ENCODE measurements at regions not wholly inside any gene's neighbourhood (a gene's known extent, or its start where the extent isn't known, plus 50 kb on each side); places are given as distances from the start of the nearest gene placed in this dataset.

DNA sequence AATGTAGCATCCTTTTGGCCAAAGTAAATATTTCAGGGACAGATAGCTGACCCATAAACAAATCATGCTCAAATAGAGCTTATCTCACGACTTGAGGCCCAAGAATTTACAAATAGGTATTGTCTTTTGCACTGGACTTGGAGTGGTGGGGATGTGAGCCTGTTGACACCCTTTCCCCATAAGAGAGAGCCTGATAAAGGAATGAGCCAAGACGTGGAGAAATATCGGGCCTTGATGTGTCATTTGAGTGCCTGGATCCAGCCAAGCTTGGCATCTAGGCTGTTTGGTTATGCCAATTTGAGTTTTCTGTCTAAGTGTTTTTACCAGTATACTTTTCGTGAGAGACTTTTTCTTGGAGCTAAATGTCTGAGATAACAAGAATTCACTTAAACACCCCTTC lies 112.9 kb upstream of the RGMA start:
- Histone ChIP-seq H3K36me3 (no peaks in the 10 kb centered on the region), H3K27me3 (peaks cover 0 to 18% (median 0%) of the 10 kb centered on the region in 4 donors), H3K4me3 (no peak overlapping the region), H3K27ac (no peak overlapping the region), H3K4me1 (no peaks in the 10 kb centered on the region), H3K9me3 (peaks cover 0 to 14% (median 0%) of the 10 kb centered on the region in 3 donors)
- WGBS, 2 donors = 67 to 70% methylated on average over 3 to 4 of the region's 4 CpGs
- TF ChIP-seq, protein P1, sequence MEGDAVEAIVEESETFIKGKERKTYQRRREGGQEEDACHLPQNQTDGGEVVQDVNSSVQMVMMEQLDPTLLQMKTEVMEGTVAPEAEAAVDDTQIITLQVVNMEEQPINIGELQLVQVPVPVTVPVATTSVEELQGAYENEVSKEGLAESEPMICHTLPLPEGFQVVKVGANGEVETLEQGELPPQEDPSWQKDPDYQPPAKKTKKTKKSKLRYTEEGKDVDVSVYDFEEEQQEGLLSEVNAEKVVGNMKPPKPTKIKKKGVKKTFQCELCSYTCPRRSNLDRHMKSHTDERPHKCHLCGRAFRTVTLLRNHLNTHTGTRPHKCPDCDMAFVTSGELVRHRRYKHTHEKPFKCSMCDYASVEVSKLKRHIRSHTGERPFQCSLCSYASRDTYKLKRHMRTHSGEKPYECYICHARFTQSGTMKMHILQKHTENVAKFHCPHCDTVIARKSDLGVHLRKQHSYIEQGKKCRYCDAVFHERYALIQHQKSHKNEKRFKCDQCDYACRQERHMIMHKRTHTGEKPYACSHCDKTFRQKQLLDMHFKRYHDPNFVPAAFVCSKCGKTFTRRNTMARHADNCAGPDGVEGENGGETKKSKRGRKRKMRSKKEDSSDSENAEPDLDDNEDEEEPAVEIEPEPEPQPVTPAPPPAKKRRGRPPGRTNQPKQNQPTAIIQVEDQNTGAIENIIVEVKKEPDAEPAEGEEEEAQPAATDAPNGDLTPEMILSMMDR (IDR thresholded peaks at IDR 0.05) = no peak
- TF ChIP-seq POLR2A (IDR thresholded peaks at IDR 0.05) = no peak
- intact Hi-C loops (cut with DNase I) = no loop called here
- DNase-seq = no peak

- Histone ChIP-seq H3K4me1 (no peaks in the 10 kb centered on the region), H3K9me3 (peaks cover 0 to 23% (median 0%) of the 10 kb centered on the region in 3 donors), H3K4me3 (no peak overlapping the region), H3K27ac (no peak overlapping the region), H3K36me3 (no peaks in the 10 kb centered on the region), H3K27me3 (peaks cover 0 to 18% (median 0%) of the 10 kb centered on the region in 4 donors)
- no peak for DNase-seq
- 58 to 73% methylated on average over 4 of the region's 4 CpGs for WGBS, 2 donors
- intact Hi-C loops (cut with DNase I) = no loop called here
- TF ChIP-seq POLR2A (IDR thresholded peaks at IDR 0.05) = no peak
- TF ChIP-seq, protein P1 (IDR thresholded peaks at IDR 0.05) = no peak
Observed at GRCh38 chr15:93200837-93201226, 111.8 kb upstream of the RGMA start.

GRCh38 chr15:93200081-93200836 lies 111.2 kb upstream of the RGMA start:
- DNase-seq = no peak
- TF ChIP-seq POLR2A (IDR thresholded peaks at IDR 0.05) = no peak
- TF ChIP-seq, protein P1 (IDR thresholded peaks at IDR 0.05) = no peak
- Histone ChIP-seq H3K4me3 (no peak overlapping the region), H3K36me3 (no peaks in the 10 kb centered on the region), H3K27me3 (peaks cover 0 to 18% (median 0%) of the 10 kb centered on the region in 4 donors), H3K27ac (no peak overlapping the region), H3K4me1 (no peaks in the 10 kb centered on the region), H3K9me3 (peaks cover 0 to 26% (median 0%) of the 10 kb centered on the region in 3 donors)
- intact Hi-C loops (cut with DNase I) = no loop called here
- 72 to 75% methylated on average over 6 of the region's 6 CpGs for WGBS, 2 donors

DNA sequence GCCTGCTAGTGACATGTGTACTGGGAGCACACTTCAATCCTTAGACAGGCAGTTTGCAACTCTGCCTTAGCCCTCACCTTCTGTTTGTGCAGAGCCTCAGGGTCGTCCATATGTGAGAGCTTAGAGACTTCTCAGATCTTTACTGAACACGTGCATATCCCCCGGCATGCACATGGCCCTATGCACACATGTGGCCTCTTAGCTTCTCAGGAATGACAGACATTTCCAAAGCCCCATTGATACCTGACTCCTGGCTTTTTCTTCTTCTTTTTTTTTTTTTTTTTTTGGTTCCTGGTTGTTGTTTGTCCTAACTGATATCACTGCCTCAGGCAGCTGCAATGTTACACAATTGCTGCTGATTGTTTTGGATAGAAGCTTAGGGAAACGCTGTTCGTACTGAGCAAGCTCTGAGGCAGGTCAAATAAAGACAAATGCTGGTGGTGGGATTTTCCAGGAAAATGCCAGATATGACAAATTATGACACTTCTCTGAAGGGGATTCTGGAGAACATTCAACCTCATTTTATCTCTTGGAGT lies 107.2 kb upstream of the RGMA start:
- TF ChIP-seq, protein P1 (IDR thresholded peaks at IDR 0.05) = no peak
- TF ChIP-seq POLR2A (IDR thresholded peaks at IDR 0.05) = no peak
- Histone ChIP-seq H3K9me3 (peaks cover 0 to 26% (median 0%) of the 10 kb centered on the region in 3 donors), H3K27ac (no peak overlapping the region), H3K4me3 (no peak overlapping the region), H3K27me3 (peaks cover 0 to 25% (median 0%) of the 10 kb centered on the region in 4 donors), H3K4me1 (no peaks in the 10 kb centered on the region), H3K36me3 (no peaks in the 10 kb centered on the region)
- 62 to 70% methylated on average over 5 of the region's 5 CpGs for WGBS, 2 donors
- intact Hi-C loops (cut with DNase I) = no loop called here
- DNase-seq = no peak

DNA sequence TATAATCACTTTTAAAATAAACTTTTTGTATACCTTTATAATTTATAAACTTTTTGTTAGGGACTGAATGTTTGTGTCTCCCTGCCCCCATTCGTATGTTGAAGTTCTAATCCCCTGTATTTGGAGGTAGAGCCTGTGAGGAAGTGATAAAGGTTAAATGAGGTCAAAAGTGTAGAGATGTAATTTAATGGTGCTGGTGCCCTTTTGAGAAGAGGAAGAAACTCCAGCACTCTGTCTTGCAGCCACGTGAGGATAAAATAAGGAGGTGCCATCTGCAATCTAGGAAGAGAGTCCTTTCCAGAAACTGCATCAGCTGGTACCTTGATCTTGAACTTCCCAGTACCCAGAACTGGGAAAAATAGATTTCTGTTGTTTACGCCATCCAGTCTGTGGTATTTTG lies 106.1 kb upstream of the RGMA start:
- WGBS, 2 donors = 48 to 72% methylated on average over 3 of the region's 3 CpGs

More for the DNA sequence above, 106.1 kb upstream of the RGMA start:
- Histone ChIP-seq H3K4me1 (no peaks in the 10 kb centered on the region), H3K9me3 (peaks cover 0 to 26% (median 0%) of the 10 kb centered on the region in 3 donors), H3K36me3 (no peaks in the 10 kb centered on the region), H3K27me3 (peaks cover 0 to 27% (median 0%) of the 10 kb centered on the region in 4 donors), H3K4me3 (no peak overlapping the region), H3K27ac (no peak overlapping the region)
- intact Hi-C loops (cut with DNase I) = no loop called here
- TF ChIP-seq, protein P1 (IDR thresholded peaks at IDR 0.05) = no peak
- no peak for TF ChIP-seq POLR2A (IDR thresholded peaks at IDR 0.05)
- DNase-seq = no peak
